GM12878 (cell line): ENCODE measurements at regions not wholly inside any gene's neighbourhood (a gene's known extent, or its start where the extent isn't known, plus 50 kb on each side); places are given as distances from the start of the nearest gene placed in this dataset.

Source experiments
- CHD4 ChIP-seq: fragments of 200-600 bp; sonication (generic); IDR thresholded peaks from 2 replicates; pipeline ENCODE4 v1.6.1; 2016; ENCODE audit warnings: mild to moderate bottlenecking
- CREB1 ChIP-seq: IDR thresholded peaks from 2 replicates; pipeline ENCODE4 v1.6.1; 2012; ENCODE audit warnings: low read depth, mild to moderate bottlenecking, inconsistent platforms
- EP300 ChIP-seq, 2 experiments: fragments of 150-350 bp in 1 of 2; IDR thresholded peaks; 2 replicates each; pipeline ENCODE4 v1.6.1; 2011 to 2012; ENCODE audit warnings: low read depth in 2 of 2, low read length in 2 of 2, borderline replicate concordance in 1 of 2, improper control_type of control experiment in 1 of 2, inconsistent platforms in 1 of 2; ENCODE audit not compliant: control insufficient read depth in 1 of 2
- ESRRA ChIP-seq: IDR thresholded peaks from 2 replicates; pipeline ENCODE4 v1.6.1; 2012; ENCODE audit warnings: mild to moderate bottlenecking, low read length, improper control_type of control experiment
- ETV6 ChIP-seq, 2 experiments: fragments of 450-650 bp in 1 of 2; IDR thresholded peaks in 1 of 2; conservative IDR thresholded peaks in 1 of 2; 2 replicates each; pipeline ENCODE4 v1.6.1; 2014; ENCODE audit warnings: antibody characterized with exemption in 1 of 2, borderline replicate concordance in 1 of 2, low read depth in 1 of 2, mild to moderate bottlenecking in 1 of 2, moderate library complexity in 1 of 2
- HCFC1 ChIP-seq: fragments of 150-350 bp; IDR thresholded peaks from 2 replicates; pipeline ENCODE4 v1.6.1; 2014; ENCODE audit warnings: low read length
- KAT2A ChIP-seq: conservative IDR thresholded peaks from 2 replicates; pipeline ENCODE4 v1.6.1; 2011; ENCODE audit warnings: low read depth, low read length; ENCODE audit not compliant: control insufficient read depth
- NBN ChIP-seq: fragments of 450-650 bp; IDR thresholded peaks from 2 replicates; pipeline ENCODE4 v1.6.1; 2016
- RAD21 ChIP-seq: IDR thresholded peaks from 2 replicates; pipeline ENCODE4 v1.6.1; 2011; ENCODE audit warnings: mild to moderate bottlenecking, low read depth, low read length, moderate library complexity; ENCODE audit not compliant: insufficient read depth
- SRF ChIP-seq, 2 experiments: IDR thresholded peaks; 2 replicates each; pipeline ENCODE4 v1.6.1; 2011; ENCODE audit warnings: low read depth in 2 of 2, low read length in 2 of 2, mild to moderate bottlenecking in 1 of 2, moderate library complexity in 1 of 2
- TAF1 ChIP-seq: IDR thresholded peaks from 2 replicates; pipeline ENCODE4 v1.6.1; 2011; ENCODE audit warnings: mild to moderate bottlenecking, low read depth, low read length, borderline replicate concordance
- ZNF24 ChIP-seq: fragments of 450-650 bp; IDR thresholded peaks from 2 replicates; pipeline ENCODE4 v1.6.1; 2017; ENCODE audit warnings: antibody characterized with exemption, mild to moderate bottlenecking
- TF ChIP-seq, protein P1 (sequence below), 3 experiments: IDR thresholded peaks in 2 of 3; conservative IDR thresholded peaks in 1 of 3; 2 replicates each; pipeline ENCODE4 v1.5.1; 2011; ENCODE audit warnings: low read depth in 3 of 3, low read length in 3 of 3, mild to moderate bottlenecking in 3 of 3, control low read depth in 2 of 3, moderate library complexity in 2 of 3, inconsistent platforms in 1 of 3, mixed read lengths in 1 of 3; ENCODE audit not compliant: control insufficient read depth in 2 of 3, insufficient read depth in 1 of 3; ENCODE audit errors: extremely low read depth in 1 of 3
- TF ChIP-seq, protein P2 (sequence below): fragments of 450-650 bp; IDR thresholded peaks from 2 replicates; pipeline ENCODE4 v1.6.1; 2017; ENCODE audit warnings: mild to moderate bottlenecking

DNA sequence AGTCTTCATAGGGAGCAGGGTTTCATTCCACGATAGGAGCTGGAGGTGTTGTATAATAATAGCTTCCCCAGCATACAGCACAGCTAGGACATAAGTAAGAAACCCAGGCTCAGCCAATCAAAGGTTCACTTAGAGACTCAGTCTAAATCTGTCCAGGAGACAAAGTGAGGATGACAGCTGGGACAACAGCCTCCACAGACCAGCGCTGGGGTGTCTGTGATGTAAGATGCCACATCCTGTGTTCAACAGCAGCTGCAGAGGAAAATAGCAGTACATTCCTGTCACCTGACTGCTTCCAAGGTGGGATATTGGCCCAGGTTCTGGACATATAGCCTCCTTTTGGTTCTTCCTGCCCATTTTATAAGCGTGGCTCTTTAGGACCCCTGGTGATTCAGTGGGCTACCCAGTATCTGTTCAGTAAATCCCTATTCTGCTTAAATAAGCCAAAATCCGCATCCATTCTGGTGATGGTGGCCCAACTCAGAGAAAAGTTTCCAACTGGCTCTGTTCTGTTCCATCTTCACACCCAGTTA lies 176.8 kb upstream of the SYT6 start:
- TF ChIP-seq TAF1, result no peak
- no peak for TF ChIP-seq CHD4
- TF ChIP-seq EP300 (IDR thresholded peaks at IDR 0.05; ENCODE audit: borderline replicate concordance in 1 of 2, control insufficient read depth in 1 of 2, low read depth in 2 of 2, low read length in 2 of 2), result no peak
- no peak for TF ChIP-seq KAT2A
- TF ChIP-seq ETV6 (conservative IDR thresholded peaks at IDR 0.05 in 1 of 2, IDR thresholded peaks at IDR 0.05 in 1 of 2; ENCODE audit: borderline replicate concordance in 1 of 2, low read depth in 1 of 2), result no peak
- TF ChIP-seq SRF (IDR thresholded peaks at IDR 0.05; ENCODE audit: low read depth in 2 of 2, low read length in 2 of 2), result no peak
- TF ChIP-seq RAD21, result no peak
- TF ChIP-seq ESRRA, result no peak
- TF ChIP-seq, protein P1, sequence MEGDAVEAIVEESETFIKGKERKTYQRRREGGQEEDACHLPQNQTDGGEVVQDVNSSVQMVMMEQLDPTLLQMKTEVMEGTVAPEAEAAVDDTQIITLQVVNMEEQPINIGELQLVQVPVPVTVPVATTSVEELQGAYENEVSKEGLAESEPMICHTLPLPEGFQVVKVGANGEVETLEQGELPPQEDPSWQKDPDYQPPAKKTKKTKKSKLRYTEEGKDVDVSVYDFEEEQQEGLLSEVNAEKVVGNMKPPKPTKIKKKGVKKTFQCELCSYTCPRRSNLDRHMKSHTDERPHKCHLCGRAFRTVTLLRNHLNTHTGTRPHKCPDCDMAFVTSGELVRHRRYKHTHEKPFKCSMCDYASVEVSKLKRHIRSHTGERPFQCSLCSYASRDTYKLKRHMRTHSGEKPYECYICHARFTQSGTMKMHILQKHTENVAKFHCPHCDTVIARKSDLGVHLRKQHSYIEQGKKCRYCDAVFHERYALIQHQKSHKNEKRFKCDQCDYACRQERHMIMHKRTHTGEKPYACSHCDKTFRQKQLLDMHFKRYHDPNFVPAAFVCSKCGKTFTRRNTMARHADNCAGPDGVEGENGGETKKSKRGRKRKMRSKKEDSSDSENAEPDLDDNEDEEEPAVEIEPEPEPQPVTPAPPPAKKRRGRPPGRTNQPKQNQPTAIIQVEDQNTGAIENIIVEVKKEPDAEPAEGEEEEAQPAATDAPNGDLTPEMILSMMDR (IDR thresholded peaks at IDR 0.05 in 2 of 3, conservative IDR thresholded peaks at IDR 0.05 in 1 of 3; ENCODE audit: control insufficient read depth in 2 of 3, extremely low read depth in 1 of 3, insufficient read depth in 1 of 3, low read depth in 3 of 3, low read length in 3 of 3), result no peak
- TF ChIP-seq HCFC1, result no peak
- TF ChIP-seq, protein P2, sequence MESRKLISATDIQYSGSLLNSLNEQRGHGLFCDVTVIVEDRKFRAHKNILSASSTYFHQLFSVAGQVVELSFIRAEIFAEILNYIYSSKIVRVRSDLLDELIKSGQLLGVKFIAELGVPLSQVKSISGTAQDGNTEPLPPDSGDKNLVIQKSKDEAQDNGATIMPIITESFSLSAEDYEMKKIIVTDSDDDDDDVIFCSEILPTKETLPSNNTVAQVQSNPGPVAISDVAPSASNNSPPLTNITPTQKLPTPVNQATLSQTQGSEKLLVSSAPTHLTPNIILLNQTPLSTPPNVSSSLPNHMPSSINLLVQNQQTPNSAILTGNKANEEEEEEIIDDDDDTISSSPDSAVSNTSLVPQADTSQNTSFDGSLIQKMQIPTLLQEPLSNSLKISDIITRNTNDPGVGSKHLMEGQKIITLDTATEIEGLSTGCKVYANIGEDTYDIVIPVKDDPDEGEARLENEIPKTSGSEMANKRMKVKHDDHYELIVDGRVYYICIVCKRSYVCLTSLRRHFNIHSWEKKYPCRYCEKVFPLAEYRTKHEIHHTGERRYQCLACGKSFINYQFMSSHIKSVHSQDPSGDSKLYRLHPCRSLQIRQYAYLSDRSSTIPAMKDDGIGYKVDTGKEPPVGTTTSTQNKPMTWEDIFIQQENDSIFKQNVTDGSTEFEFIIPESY, result no peak
- TF ChIP-seq NBN, result no peak
- no peak for TF ChIP-seq CREB1
- no peak for TF ChIP-seq ZNF24
